ENCODE measurements at regions not wholly inside any gene's neighbourhood (a gene's known extent, or its start where the extent isn't known, plus 50 kb on each side); places are given as distances from the start of the nearest gene placed in this dataset.

DNA sequence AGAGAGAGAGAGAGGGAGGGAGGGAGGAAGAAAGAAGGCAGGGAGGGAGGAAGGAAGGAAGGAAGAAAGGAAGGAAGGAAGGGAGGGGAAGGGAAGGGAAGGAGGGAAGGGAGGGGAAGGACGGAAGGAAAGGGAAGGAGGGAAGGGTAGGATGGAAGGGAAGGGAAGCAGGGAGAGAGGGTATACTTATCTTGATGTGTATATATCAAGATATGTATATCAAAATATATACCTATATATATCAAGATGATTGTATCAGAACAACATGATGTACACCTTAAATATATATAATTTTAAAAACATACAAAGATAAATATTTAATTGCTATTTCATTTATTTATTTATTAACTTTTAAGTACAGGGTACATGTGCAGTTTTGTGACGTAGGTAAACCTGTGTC lies 96.8 kb upstream of the ADAMTS16 start:
- TF ChIP-seq TAF1 (IDR thresholded peaks at IDR 0.05; ENCODE audit: low read depth) (no peak), NFIC (IDR thresholded peaks at IDR 0.05) (no peak), CEBPB (IDR thresholded peaks at IDR 0.05) (no peak), YY1 (IDR thresholded peaks at IDR 0.05; ENCODE audit: low read depth) (no peak), ZBTB7A (IDR thresholded peaks at IDR 0.05; ENCODE audit: low read depth) (no peak), EGR1 (IDR thresholded peaks at IDR 0.05) (no peak), FOXM1 (IDR thresholded peaks at IDR 0.05; ENCODE audit: borderline replicate concordance, low read depth) (no peak), EP300 (IDR thresholded peaks at IDR 0.05; ENCODE audit: borderline replicate concordance) (no peak), TCF12 (IDR thresholded peaks at IDR 0.05; ENCODE audit: low read depth) (no peak), CREB1 (IDR thresholded peaks at IDR 0.05; ENCODE audit: low read depth) (no peak), RAD21 (IDR thresholded peaks at IDR 0.05; ENCODE audit: low read depth) (no peak)
- TF ChIP-seq, protein P1, sequence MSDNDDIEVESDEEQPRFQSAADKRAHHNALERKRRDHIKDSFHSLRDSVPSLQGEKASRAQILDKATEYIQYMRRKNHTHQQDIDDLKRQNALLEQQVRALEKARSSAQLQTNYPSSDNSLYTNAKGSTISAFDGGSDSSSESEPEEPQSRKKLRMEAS (IDR thresholded peaks at IDR 0.05): no peak
- TF ChIP-seq, protein P2, sequence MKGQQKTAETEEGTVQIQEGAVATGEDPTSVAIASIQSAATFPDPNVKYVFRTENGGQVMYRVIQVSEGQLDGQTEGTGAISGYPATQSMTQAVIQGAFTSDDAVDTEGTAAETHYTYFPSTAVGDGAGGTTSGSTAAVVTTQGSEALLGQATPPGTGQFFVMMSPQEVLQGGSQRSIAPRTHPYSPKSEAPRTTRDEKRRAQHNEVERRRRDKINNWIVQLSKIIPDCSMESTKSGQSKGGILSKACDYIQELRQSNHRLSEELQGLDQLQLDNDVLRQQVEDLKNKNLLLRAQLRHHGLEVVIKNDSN (IDR thresholded peaks at IDR 0.05): no peak
- TF ChIP-seq, protein P3, sequence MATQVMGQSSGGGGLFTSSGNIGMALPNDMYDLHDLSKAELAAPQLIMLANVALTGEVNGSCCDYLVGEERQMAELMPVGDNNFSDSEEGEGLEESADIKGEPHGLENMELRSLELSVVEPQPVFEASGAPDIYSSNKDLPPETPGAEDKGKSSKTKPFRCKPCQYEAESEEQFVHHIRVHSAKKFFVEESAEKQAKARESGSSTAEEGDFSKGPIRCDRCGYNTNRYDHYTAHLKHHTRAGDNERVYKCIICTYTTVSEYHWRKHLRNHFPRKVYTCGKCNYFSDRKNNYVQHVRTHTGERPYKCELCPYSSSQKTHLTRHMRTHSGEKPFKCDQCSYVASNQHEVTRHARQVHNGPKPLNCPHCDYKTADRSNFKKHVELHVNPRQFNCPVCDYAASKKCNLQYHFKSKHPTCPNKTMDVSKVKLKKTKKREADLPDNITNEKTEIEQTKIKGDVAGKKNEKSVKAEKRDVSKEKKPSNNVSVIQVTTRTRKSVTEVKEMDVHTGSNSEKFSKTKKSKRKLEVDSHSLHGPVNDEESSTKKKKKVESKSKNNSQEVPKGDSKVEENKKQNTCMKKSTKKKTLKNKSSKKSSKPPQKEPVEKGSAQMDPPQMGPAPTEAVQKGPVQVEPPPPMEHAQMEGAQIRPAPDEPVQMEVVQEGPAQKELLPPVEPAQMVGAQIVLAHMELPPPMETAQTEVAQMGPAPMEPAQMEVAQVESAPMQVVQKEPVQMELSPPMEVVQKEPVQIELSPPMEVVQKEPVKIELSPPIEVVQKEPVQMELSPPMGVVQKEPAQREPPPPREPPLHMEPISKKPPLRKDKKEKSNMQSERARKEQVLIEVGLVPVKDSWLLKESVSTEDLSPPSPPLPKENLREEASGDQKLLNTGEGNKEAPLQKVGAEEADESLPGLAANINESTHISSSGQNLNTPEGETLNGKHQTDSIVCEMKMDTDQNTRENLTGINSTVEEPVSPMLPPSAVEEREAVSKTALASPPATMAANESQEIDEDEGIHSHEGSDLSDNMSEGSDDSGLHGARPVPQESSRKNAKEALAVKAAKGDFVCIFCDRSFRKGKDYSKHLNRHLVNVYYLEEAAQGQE (IDR thresholded peaks at IDR 0.05; ENCODE audit: low read depth): no peak

- TF ChIP-seq CREB1 (IDR thresholded peaks at IDR 0.05; ENCODE audit: low read depth): no peak
- TF ChIP-seq CEBPB (IDR thresholded peaks at IDR 0.05): no peak
- no peak for TF ChIP-seq TCF12 (IDR thresholded peaks at IDR 0.05; ENCODE audit: low read depth)
- no peak for TF ChIP-seq TEAD4 (IDR thresholded peaks at IDR 0.05)
- TF ChIP-seq YY1 (IDR thresholded peaks at IDR 0.05; ENCODE audit: low read depth): no peak
Measured at GRCh38 chr5:5044247-5044840, 95.8 kb upstream of the ADAMTS16 start.

DNA sequence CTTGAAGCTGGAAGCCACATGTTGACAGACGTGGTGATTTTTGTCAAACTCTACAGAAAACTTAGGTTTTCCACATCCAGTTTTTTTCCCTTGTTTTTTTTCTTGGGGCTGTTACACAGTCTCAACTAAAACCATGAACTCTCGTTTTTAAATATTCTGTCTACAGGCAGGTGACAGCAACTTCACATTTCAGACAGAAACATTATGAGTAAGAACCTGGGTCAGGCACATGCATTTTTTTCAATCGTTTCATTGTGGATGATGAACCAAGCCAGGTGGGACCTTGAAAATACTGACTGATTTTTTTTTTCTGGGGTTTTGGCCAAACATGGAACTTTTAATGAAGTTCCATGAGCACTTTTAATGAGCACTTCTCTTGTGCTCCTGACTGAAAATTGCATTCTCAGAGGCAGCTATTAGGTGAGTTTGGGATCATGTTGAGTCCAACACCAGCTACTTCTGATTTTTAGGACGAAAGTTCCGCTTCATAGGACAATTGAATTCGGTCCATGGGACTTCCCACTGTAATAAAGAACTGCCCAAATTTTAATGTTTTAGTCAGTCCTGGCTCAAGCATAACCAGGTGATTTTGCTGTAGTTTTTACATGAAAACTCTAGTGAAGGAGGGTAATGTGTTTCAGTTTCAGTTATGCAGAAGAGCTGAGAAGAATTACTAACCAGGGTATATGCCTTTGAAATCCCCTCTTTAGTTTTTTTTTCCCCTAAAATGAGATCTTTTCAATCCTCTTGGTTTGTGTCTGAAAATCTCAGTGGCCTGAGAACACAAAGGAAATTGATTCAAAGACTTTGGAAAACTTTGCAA lies 93.2 kb upstream of the ADAMTS16 start:
- TF ChIP-seq EP300 (IDR thresholded peaks at IDR 0.05; ENCODE audit: borderline replicate concordance) (no peak), TAF1 (IDR thresholded peaks at IDR 0.05; ENCODE audit: low read depth) (no peak), EGR1 (IDR thresholded peaks at IDR 0.05) (no peak), NFIC (IDR thresholded peaks at IDR 0.05) (no peak), FOXM1 (IDR thresholded peaks at IDR 0.05; ENCODE audit: borderline replicate concordance, low read depth) (no peak), ZBTB7A (IDR thresholded peaks at IDR 0.05; ENCODE audit: low read depth) (no peak), TCF12 (IDR thresholded peaks at IDR 0.05; ENCODE audit: low read depth) (no peak), YY1 (IDR thresholded peaks at IDR 0.05; ENCODE audit: low read depth) (no peak), TEAD4 (IDR thresholded peaks at IDR 0.05) (no peak), CREB1 (IDR thresholded peaks at IDR 0.05; ENCODE audit: low read depth) (no peak), RAD21 (IDR thresholded peaks at IDR 0.05; ENCODE audit: low read depth) (no peak)
- TF ChIP-seq, protein P2 (IDR thresholded peaks at IDR 0.05): no peak

DNA sequence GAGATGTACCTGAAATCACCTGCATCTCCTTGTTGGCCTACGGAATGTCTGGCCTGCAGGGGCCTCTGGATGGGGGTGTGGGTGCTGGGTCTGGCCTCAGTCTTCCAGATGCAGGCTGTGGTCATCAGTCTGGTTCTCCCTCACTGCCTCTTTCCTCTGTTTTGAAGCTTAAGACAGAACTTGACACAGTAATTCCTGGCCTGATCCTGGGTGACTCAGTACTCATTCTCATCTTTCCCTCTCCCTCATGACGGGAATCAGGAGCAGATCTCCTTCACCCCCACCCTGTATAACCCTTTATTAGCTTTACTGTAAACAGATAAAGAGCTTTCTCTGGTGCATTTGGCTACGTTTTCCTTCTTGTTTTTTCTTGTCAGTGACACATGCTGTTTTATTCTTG lies 89.3 kb upstream of the ADAMTS16 start:
- TF ChIP-seq CREB1 (IDR thresholded peaks at IDR 0.05; ENCODE audit: low read depth) (no peak), CEBPB (IDR thresholded peaks at IDR 0.05) (no peak), YY1 (IDR thresholded peaks at IDR 0.05; ENCODE audit: low read depth) (no peak), EGR1 (IDR thresholded peaks at IDR 0.05) (no peak), TCF12 (IDR thresholded peaks at IDR 0.05; ENCODE audit: low read depth) (no peak), RAD21 (IDR thresholded peaks at IDR 0.05; ENCODE audit: low read depth) (no peak), FOXM1 (IDR thresholded peaks at IDR 0.05; ENCODE audit: borderline replicate concordance, low read depth) (no peak), NFIC (IDR thresholded peaks at IDR 0.05) (no peak), ZBTB7A (IDR thresholded peaks at IDR 0.05; ENCODE audit: low read depth) (no peak), EP300 (IDR thresholded peaks at IDR 0.05; ENCODE audit: borderline replicate concordance) (no peak), TAF1 (IDR thresholded peaks at IDR 0.05; ENCODE audit: low read depth) (no peak), TEAD4 (IDR thresholded peaks at IDR 0.05) (no peak)
- TF ChIP-seq, protein P3 (IDR thresholded peaks at IDR 0.05; ENCODE audit: low read depth): no peak
- TF ChIP-seq, protein P1 (IDR thresholded peaks at IDR 0.05): no peak
- TF ChIP-seq, protein P2 (IDR thresholded peaks at IDR 0.05): no peak

DNA sequence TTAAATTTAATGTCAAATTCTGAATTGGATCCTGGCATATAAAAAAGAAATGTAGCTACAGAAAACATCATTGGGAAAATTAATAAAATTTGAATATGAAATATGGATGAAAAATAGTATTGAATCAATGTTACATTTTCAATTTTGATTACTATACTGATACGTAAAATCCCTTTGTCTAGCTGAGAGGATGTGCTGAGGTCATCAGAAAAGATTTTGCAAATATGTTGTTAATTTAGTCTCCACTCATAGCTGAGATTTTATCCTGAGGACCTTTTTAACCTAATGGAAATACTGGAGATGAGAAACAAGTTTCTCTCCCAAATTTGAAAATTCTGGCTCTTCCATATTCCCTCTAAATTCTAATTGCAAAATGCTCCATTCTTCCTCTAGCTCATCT lies 84.4 kb upstream of the ADAMTS16 start:
- no peak for TF ChIP-seq NFIC (IDR thresholded peaks at IDR 0.05)

Data from Ishikawa (cell line).